GM21528 (cell line): ENCODE measurements at regions not wholly inside any gene's neighbourhood (a gene's known extent, or its start where the extent isn't known, plus 50 kb on each side); places are given as distances from the start of the nearest gene placed in this dataset.

Experiments
- ATAC-seq: cut with Tn5 transposase; IDR thresholded peaks from one replicate; pipeline ENCODE4 v1.9.1; 2021; ENCODE audit warnings: mild to moderate bottlenecking, moderate library complexity; ENCODE audit not compliant: unreplicated experiment, low FRiP score

DNA sequence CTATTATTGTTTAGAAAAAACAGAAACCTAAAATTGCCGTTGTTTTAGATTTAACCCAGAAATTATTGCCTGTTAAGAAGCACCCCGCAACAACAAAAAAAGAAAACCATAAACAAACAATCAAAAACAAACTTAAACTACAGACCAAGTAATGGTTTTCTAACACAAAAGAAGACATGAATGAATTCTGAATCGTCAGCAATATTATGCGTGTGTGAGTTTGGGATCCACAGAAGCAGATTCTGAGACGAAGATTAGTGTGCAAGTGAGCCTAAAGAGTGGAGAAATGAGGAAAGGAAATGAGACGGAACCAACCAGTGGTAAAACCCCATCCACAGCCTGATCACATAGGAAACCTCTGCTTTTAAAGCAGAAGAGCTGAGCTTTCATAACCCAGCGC is 1514.9 kb upstream of the PIK3C3 start:
- no peak for ATAC-seq

DNA sequence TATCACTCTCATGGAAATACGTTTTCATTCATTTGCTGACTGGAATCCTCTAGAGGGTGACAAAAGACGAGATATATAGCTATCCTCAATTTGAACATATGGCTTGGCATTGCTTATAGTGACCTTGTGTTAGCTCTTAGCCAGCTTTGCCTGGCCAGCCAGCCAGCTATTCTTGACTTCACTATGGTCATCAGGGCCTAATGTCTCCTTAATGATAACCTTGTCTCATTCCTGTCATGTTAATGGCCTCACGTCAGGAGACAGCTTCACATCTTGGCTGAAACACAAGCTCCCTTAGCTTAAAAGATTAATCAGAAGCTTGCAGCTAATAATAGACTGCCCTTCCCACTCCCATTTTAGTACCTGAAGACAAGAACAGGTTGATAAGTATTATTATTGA is 1517.5 kb upstream of the PIK3C3 start:
- no peak for ATAC-seq

DNA sequence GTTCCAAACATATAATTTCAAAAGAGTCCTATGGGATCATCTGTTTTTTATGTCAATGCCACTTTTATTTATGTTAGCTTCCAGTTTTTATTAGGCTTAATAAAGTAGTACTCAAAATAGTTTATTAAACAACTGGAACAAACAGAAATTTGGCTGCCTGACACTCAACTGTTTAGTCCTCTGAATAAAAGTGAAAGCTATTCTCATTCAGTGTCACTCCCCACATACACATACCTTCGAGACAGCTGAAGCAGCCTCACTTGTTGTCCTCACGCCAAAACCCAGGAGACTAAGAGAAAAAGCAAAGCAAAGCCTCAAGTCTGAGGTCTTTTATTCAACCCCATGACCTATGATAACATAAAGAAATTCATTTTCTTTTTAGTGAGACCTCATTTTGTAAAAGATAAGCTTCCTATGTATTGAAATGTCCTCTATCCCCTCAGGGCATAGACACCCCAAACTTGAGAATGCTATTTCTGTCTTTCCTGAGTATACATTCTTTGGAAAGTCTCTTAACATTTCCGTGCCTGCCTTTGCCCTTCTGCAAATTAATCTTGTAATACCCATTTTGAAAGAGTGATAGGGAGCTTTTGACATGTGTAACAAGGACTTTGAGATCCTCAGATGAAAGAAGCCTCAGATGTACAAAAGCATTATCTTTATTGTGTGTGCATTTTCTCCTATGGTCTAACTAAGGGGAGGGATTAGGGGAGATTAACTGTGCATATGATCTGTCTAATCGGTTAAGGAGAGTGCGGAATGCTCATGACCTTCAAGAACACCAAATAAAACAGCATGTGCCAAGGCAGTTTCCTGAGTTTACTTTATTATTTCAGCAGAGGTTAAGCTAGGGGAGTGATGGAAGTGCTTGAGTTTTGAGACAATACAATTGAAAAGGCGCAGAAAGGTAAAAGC is 1523.7 kb upstream of the PIK3C3 start:
- no peak for ATAC-seq

DNA sequence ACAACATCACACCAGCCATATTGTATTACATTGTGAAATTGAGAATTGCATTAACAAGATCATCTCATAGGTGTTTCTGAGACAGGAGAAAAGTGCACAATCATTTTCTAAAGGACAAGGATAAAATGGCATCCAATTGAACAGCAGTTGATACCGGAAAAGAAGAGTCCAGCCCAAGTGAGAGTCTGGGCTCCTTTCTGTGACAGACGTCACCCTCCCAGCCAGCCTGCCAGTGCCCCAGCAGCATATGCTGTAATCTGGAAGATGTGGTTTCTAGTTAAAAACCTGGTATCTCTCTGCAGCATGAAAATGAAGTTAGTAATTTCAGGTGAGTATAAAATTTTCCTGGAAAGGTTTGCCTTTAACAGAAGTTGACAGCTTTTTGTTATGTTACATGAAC is 1531.7 kb upstream of the PIK3C3 start:
- no peak for ATAC-seq

DNA sequence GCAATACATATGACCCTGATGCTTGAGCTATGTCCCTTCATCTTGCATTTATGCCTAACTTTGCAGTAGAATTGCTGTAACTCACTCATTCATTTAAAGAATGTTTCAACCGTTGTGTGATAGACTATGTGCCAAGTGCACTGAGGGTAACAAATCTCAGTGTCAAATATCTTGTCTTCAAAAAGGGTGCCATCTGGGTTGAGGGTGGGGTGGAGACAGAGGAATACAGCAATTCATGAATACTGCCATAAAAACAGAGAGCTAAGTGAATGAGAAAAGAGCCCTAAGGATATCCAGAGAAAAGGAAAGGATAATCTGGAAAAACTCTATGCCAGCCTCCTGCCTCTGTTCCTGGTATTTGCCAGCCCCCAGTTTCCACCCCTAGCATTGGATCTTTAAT is 1534.4 kb upstream of the PIK3C3 start:
- ATAC-seq, result no peak

DNA sequence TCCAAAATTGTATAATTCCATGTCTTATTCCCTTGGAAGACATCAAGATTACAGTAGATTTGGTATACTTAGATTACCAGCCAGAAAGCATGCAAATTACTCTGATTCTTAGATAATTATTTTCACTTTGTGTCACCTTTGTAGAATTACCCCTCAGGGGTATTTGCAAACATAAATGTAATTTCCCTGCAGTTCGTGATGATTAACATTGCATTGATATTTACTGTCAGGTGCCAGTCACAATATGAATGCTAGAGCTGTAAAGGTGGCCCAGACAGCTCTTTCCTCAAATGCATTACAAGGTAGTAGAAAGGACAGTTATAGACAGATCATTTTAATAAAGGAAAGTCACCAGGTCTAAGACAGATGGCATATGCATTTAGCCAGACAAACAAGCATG is 1537.5 kb upstream of the PIK3C3 start:
- ATAC-seq, result no peak

DNA sequence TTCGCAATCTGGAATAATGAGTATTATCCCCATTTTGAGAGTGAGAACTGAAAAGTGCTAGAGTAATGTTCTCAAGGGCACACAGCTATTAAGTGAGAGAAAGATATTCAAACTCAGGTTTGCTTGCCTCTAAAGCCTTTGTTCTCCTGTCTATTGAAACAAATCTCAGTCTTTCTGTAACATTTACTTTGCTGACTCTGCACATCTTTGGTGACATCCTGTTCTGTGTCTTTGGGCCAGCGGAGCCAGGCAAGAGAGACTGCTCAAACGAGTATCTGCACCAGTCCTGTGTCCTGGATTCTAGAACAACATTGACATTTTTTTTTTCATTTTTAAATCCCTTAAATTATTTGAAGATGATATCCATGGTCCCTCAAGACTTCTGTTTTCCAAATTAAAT is 1539.2 kb upstream of the PIK3C3 start:
- no peak for ATAC-seq

DNA sequence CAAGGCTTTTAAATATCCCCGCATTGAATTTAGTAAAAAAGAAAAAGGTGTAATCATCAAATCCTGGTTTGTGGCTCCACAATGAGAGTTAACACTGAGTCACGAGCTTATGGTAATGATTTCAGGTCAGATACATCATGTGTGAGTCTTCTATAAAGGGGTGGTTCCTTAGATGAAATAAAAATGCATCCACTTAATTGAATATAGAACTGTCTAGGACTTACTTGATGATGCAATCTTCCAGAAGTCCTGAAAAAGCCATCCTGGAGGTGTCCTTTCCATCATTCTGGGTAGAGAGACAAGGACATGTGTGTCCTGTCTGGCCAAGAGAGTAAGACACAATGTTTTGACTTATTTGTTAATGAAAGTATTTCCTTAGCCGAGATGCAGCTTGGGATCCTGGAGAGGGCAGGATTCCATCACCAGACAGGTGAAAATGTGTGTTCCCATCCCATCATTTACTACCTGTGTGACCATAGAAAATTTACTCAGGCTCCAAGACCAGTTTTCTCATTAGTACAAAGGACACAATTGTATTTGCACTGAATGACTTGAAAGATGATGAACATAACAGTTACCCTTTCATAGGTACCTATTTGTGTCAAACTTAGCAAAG is 1539.8 kb upstream of the PIK3C3 start:
- no peak for ATAC-seq

DNA sequence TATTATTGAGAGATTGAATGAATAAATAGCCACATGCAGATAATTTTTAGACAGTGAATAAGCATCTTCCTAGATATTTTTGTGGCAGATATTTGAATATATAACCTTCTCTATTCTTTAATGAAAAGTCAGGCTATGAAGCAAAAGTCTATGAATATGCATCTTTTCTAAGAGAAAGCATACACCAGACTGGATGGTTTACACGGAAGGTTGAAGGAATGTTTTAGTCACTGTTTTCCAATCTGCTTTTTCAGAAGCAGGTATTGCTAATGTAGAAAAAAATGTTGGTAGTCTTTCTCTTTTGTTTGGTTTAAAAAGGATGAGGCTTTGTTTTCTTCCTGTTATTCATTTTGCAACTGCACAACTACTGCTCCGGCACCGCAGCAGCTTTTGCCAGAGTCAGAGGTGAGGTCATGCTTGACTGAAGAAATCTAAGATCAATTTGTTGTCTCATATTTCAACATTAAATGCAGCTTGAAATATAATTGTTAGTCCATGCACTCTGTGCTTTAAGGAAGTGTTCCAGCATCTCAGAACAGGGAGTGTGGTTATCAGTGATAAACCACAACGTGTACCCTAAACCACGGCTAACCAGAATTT is 1540.8 kb upstream of the PIK3C3 start:
- ATAC-seq, result no peak

DNA sequence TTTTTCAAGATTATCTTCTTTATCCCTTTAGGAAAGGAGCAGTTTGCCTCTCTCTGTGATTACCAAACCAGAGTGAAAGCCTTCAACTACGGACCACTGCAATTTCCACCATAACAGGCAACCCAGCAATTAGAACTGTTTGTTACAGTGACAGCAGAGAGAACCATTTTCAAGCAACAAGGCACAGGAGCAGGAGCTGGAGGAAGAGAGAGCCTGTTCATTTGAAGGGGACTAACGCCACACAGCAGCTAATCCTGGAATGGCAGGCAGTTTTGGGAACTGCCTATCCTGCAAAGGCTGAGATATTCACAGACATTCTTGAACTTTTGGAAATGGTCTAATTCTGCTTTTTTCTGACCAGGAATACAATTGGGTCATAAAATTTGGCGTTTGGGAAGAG is 1541.9 kb upstream of the PIK3C3 start:
- ATAC-seq, result no peak

DNA sequence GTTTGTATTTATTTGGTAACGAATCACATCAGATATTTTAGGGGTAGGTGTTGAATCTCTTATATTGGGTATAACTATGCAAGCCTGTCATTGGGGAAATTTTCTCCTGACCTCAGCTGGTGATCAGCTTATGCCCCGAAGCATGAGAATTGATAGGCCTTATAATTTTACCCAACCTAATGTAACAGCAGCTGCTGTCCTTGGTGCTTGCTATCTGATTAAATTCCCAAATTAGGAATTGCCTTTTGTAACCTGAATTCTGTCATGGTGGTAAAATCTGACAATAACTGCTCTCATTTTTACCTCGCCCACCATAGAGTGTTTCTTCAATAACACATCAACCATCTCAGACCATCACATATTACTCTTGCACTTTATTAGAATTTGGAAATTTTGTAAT is 1542.6 kb upstream of the PIK3C3 start:
- no peak for ATAC-seq

DNA sequence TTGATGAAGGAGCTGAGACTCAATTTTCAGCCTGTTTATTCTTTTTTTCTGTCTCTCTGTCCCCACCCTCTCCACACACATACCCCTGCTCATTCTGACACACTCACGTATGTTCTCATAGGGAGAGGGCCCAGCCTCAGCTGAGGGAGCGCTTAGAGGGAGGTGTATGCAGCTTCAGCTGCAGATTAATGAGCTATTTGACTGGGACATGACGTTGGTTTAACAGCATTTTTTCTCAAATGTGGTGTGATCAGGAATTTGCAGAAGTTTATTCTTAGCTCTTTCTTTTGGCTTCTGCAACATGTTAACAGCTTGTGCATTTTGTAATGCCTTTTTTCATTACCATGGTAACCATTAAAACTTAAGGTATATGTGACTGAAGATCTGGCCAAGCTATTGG is 1547.1 kb upstream of the PIK3C3 start:
- ATAC-seq, result no peak

DNA sequence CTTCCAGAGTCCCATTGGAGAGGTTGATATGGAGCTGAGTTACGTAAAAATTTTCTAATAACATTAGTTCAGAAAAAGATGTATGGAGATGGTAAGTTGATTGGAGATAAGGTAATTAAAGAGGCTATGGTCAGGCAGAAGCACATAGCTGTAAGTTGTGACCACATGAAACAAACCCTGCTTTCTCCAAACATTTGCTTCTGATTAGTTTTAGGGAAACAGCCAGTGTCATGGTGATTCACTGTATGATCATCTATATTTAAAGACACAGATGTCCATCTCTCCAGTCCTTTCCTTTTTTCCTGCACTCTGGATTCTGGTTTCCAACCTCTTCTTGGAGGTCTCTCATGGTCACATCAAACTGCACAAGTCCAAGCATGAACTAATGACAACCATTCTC is 1550.8 kb upstream of the PIK3C3 start:
- ATAC-seq, result no peak

DNA sequence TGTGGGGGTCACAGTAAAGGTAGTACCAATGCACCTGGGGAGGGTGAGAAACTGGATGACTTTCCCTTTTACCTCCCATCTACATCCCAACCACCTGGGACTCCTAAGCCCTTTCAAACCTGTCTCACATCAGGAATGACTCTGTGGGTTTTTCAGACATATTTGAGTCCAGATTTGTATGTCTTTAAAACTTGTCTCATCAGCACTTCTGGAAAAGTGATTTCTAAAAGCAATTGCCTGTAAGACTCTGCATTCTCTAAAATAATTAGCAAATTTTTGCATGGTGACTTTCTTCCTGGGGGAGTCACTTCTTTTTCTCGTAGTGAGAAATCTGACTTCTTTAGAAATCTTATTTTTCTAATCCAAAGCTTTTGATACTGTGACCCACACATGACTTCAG is 1553.0 kb upstream of the PIK3C3 start:
- no peak for ATAC-seq

DNA sequence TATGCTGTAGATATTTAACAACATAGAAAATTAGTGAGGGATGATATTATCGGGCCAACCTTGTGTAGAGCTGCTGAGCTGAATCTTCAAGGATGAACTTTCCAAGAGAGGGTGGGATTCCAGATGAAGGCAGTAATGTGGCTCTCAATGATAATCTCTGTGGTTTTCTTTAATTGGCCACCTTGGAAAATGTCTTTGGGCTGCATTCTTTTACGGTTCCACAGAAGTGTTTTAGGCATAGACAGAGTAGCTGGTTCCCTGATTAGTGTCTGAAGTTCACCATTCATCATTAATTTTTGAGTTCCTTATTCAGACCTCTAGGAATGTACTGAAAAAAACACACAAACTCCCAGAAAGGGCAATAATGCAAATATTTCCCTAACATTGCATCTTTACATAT is 1566.9 kb upstream of the PIK3C3 start:
- no peak for ATAC-seq

DNA sequence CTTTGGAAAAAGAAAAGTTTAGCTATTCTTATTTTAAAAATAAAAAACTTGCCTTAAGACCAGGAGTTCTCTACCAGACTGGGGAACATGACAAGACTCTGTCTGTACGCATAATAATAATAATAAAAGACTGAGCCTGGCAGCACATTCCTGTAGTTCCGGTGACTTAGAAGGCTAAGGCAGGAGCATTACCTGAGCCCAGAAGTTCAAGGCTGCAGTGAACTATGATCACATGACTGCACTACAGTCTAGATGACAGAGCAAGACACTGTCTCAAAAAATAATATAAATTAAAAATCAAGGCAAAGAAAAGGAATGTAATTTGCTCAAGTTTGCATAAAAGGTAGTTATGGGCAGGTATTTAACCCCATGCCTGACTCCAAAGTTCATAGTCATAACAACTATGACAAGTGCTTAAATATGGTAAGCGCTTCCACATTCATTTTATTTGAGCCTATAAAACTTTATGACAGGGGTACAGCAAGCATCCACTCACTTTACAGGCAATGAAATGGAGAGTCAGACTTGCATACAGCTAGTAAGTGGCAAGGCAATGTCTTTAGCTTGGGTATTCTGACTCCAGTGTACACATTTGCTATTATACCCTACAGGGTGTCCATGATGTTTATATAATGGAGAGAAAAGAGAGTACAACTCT is 1567.8 kb upstream of the PIK3C3 start:
- no peak for ATAC-seq

DNA sequence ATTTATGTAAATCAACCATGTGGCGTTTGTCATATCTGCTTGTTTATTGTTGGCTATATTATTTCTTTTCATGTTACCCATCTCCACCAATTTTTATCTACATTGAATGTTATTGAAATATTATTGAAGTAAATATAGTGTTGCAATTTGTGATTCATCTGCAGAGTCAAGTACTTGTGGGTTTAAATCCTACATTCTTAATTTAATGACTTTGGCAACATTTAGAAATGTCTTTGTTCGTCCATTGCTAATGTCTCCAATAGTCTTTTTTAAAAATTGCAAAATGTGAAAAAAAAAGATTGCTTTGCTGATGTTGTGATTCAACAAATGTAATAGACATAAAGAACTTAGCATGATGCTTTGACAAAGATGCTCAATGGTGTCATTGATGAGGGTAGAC is 1572.8 kb upstream of the PIK3C3 start:
- no peak for ATAC-seq

DNA sequence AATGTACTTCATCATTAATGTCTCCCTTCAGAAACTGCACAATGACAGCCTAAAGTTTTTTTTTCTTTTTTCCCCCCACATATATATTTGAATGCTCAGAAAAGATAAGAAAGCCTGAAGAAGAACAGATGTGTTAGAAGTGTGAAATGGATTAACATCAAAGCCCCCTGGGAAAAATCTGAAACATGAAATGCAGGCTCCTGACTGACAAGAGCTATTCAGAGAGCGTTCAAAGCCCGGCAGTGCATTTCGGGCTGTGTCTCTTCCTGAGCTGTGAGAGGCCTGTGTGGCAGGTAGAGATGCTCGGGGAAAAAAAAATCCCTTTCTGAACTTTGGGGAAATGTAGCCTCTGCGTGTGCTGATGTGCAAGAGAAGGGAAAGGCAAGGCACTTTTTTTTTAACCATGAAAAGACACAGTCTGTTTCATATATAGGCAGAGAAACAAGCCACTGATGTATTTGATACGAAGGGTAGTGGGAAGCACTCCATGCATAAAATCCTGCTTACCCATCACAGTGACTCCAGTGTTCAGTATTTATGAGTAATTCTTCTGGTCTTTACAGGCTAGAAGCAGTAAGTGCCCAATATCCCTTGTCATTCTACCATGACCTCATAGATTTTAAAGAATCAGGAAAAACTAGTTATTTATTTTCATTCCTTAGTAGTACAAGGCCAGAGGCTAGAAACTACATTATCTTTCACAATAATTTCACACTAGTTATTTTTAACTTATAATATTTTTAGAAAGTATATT is 1574.2 kb upstream of the PIK3C3 start:
- ATAC-seq, result no peak

DNA sequence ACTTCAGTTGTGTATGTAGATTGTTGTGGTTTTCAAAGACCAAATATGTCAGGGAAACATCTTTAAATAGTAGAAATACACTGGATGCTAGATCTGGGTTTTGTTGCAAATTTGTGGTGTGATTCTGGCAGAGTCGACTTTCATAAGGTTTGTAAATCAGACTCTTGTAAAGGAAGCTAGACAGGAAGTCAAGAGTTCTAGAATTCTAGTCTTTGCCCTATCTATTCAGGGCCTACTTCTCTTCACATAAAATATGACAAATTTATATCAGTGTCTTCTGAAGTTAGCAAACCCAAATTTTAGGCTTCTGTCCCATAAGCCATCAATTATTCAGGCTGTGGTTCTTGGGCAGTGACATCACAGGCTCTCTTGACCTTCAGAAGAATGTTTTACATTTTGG is 1579.2 kb upstream of the PIK3C3 start:
- ATAC-seq, result no peak

DNA sequence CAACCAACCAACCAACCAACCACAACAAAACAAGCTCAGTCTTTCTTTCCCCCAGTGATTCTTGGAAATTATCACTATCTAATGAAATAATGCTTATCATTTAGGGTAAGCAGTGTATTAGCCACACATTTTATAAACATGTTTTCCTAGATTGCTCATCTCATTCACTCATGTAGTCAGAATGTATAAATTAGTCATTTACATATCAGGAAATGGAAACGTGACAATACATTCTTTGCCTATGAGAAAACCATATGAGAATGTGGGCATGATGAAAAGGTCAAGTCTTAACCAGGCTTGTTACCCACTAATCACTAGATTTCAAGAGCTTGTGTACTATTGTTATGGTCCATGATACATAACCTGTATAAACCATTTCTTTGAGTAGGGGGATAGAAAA is 1583.4 kb upstream of the PIK3C3 start:
- no peak for ATAC-seq

DNA sequence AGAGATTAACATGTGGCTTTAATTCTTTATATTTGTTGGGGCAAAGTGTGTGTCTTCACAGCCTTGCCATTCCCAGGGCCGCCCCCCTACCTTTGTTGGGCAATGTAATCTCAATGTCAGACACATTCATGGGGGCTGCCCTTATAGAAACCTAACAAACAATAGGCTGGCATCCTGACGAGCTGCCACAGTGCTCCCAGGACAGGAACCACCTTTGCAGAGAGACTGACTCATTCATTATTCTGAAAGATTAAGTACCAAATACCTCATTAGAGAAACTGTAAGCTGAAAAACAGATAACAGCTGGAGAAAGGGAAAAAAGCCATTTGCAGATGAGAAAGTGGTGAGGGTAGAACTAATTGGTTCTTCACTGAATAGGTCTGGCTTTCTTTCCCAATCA is 1587.5 kb upstream of the PIK3C3 start:
- no peak for ATAC-seq
